GM12892 (cell line): ENCODE measurements at regions not wholly inside any gene's neighbourhood (a gene's known extent, or its start where the extent isn't known, plus 50 kb on each side); places are given as distances from the start of the nearest gene placed in this dataset.

Source experiments
- POLR2A ChIP-seq: IDR thresholded peaks from 2 replicates; pipeline ENCODE4 v1.6.1; 2011; ENCODE audit warnings: low read depth, low read length, control low read depth
- POLR2AphosphoS5 ChIP-seq: IDR thresholded peaks from 2 replicates; pipeline ENCODE4 v1.6.1; 2011; ENCODE audit warnings: low read depth, low read length, control low read depth
- TAF1 ChIP-seq: IDR thresholded peaks from 2 replicates; pipeline ENCODE4 v1.6.1; 2011; ENCODE audit warnings: low read depth, mild to moderate bottlenecking, control low read depth, low read length, borderline replicate concordance

DNA sequence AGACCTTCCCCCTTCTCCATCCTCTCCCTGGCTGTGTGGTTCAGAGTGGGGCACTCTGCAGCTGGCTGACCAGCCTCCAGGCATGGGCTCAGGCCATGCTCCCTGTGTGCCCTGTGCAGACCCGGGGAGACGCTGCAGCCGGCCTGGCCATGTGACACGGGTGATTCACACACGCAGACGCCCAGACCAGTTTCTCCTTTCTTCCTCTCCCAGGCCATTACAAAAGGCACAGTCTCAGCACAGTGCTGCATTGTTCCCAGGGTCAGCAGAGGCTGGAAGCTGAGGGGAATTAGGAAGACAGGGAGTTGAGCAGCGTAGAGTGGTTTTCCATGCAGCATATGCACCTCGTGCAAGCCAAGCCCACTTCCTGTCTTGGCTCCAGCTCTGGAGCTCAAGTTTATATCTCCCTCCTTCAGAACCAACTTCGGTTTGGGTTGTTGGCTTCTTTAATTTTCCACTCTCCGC is 288.5 kb downstream of the TNS1 start:
- no peak for TF ChIP-seq POLR2AphosphoS5
- no peak for TF ChIP-seq TAF1
- TF ChIP-seq POLR2A = no peak
